Transverse colon (tissue), 4 donors: ENCODE measurements at regions not wholly inside any gene's neighbourhood (a gene's known extent, or its start where the extent isn't known, plus 50 kb on each side); places are given as distances from the start of the nearest gene placed in this dataset.

Experiments
- EP300 ChIP-seq: sonication (generic); formaldehyde crosslinking; IDR thresholded peaks from one replicate; pipeline ENCODE4 v1.6.1; 2017; ENCODE audit warnings: antibody characterized with exemption, low read depth
- POLR2A ChIP-seq: fragments of 450-650 bp; IDR thresholded peaks from one replicate; pipeline ENCODE4 v1.6.1; 2016; ENCODE audit warnings: antibody characterized with exemption, mild to moderate bottlenecking, moderate library complexity
- POLR2AphosphoS5 ChIP-seq, 3 donors: sonication (generic); formaldehyde crosslinking; IDR thresholded peaks; one replicate each; pipeline ENCODE4 v1.6.1; 2016; ENCODE audit warnings: antibody characterized with exemption in 3 of 3
- TF ChIP-seq, protein P1 (sequence below), 5 experiments: fragments of 200-600 bp in 3 of 5; fragments of 450-650 bp in 2 of 5; sonication (generic) in 3 of 5; IDR thresholded peaks; 1 replicate in 2 of 5; 2 replicates in 3 of 5; pipeline ENCODE4 v1.5.1; 2016 to 2017; ENCODE audit warnings: antibody characterized with exemption in 5 of 5, inconsistent platforms in 3 of 5, mild to moderate bottlenecking in 2 of 5, moderate library complexity in 1 of 5

- TF ChIP-seq, protein P1, sequence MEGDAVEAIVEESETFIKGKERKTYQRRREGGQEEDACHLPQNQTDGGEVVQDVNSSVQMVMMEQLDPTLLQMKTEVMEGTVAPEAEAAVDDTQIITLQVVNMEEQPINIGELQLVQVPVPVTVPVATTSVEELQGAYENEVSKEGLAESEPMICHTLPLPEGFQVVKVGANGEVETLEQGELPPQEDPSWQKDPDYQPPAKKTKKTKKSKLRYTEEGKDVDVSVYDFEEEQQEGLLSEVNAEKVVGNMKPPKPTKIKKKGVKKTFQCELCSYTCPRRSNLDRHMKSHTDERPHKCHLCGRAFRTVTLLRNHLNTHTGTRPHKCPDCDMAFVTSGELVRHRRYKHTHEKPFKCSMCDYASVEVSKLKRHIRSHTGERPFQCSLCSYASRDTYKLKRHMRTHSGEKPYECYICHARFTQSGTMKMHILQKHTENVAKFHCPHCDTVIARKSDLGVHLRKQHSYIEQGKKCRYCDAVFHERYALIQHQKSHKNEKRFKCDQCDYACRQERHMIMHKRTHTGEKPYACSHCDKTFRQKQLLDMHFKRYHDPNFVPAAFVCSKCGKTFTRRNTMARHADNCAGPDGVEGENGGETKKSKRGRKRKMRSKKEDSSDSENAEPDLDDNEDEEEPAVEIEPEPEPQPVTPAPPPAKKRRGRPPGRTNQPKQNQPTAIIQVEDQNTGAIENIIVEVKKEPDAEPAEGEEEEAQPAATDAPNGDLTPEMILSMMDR (IDR thresholded peaks at IDR 0.05), result no peak
- no peak for TF ChIP-seq POLR2AphosphoS5 (IDR thresholded peaks at IDR 0.05)
- no peak for TF ChIP-seq EP300
- no peak for TF ChIP-seq POLR2A
Observed at GRCh38 chr7:16007911-16008310, 321.4 kb upstream of the MEOX2 start.
